ENCODE measurements at regions not wholly inside any gene's neighbourhood (a gene's known extent, or its start where the extent isn't known, plus 50 kb on each side); places are given as distances from the start of the nearest gene placed in this dataset.

GRCh38 chr2:16303273-16303577 is 362.4 kb downstream of the CYRIA start:
- no peak for TF ChIP-seq CTCF (IDR thresholded peaks at IDR 0.05; ENCODE audit: poor library complexity, severe bottlenecking)
- no peaks in the 10 kb centered on the region for H3K9me3 ChIP-seq (ENCODE audit: severe bottlenecking)
- ATAC-seq (ENCODE audit: low read depth) (no peak), DNase-seq (ENCODE audit: low spot score) (no peak)
- H3K27ac ChIP-seq (ENCODE audit: poor library complexity, severe bottlenecking), result no peak overlapping the region
- no peaks in the 10 kb centered on the region for H3K27me3 ChIP-seq (ENCODE audit: insufficient read depth, poor library complexity, severe bottlenecking)
- H3K4me1 ChIP-seq (ENCODE audit: insufficient read depth, poor library complexity, severe bottlenecking), result no peaks in the 10 kb centered on the region
- H3K4me3 ChIP-seq (ENCODE audit: severe bottlenecking), result no peak overlapping the region
- no peaks in the 10 kb centered on the region for H3K36me3 ChIP-seq (ENCODE audit: low read depth)

- Histone ChIP-seq H3K36me3 (ENCODE audit: low read depth) (no peaks in the 10 kb centered on the region), H3K27me3 (ENCODE audit: insufficient read depth, poor library complexity, severe bottlenecking) (no peaks in the 10 kb centered on the region), H3K27ac (ENCODE audit: poor library complexity, severe bottlenecking) (no peak overlapping the region), H3K9me3 (ENCODE audit: severe bottlenecking) (no peaks in the 10 kb centered on the region), H3K4me1 (ENCODE audit: insufficient read depth, poor library complexity, severe bottlenecking) (no peaks in the 10 kb centered on the region), H3K4me3 (ENCODE audit: severe bottlenecking) (no peak overlapping the region)
- DNase-seq (ENCODE audit: low spot score) (no peak), ATAC-seq (ENCODE audit: low read depth) (no peak)
- TF ChIP-seq CTCF (IDR thresholded peaks at IDR 0.05; ENCODE audit: poor library complexity, severe bottlenecking), result no peak
Observed at GRCh38 chr2:16302431-16303272, 362.3 kb downstream of the MYCN start.

- TF ChIP-seq CTCF (IDR thresholded peaks at IDR 0.05; ENCODE audit: poor library complexity, severe bottlenecking), result no peak
- no peaks in the 10 kb centered on the region for H3K27me3 ChIP-seq (ENCODE audit: insufficient read depth, poor library complexity, severe bottlenecking)
- H3K9me3 ChIP-seq (ENCODE audit: severe bottlenecking), result no peaks in the 10 kb centered on the region
- no peak overlapping the region for H3K4me3 ChIP-seq (ENCODE audit: severe bottlenecking)
- no peak for DNase-seq (ENCODE audit: low spot score)
- no peaks in the 10 kb centered on the region for H3K36me3 ChIP-seq (ENCODE audit: low read depth)
- ATAC-seq (ENCODE audit: low read depth), result no peak
- no peak overlapping the region for H3K27ac ChIP-seq (ENCODE audit: poor library complexity, severe bottlenecking)
- no peaks in the 10 kb centered on the region for H3K4me1 ChIP-seq (ENCODE audit: insufficient read depth, poor library complexity, severe bottlenecking)
Observed at GRCh38 chr2:16301961-16302360, 361.6 kb downstream of the MYCN start.

GRCh38 chr2:16298866-16299265 is 358.5 kb downstream of the MYCN start:
- Histone ChIP-seq H3K27ac (ENCODE audit: poor library complexity, severe bottlenecking) (no peak overlapping the region), H3K36me3 (ENCODE audit: low read depth) (no peaks in the 10 kb centered on the region), H3K27me3 (ENCODE audit: insufficient read depth, poor library complexity, severe bottlenecking) (no peaks in the 10 kb centered on the region), H3K4me1 (ENCODE audit: insufficient read depth, poor library complexity, severe bottlenecking) (no peaks in the 10 kb centered on the region), H3K9me3 (ENCODE audit: severe bottlenecking) (no peaks in the 10 kb centered on the region), H3K4me3 (ENCODE audit: severe bottlenecking) (no peak overlapping the region)
- ATAC-seq (ENCODE audit: low read depth) (no peak; the same call in 2 of the 3 replicates), DNase-seq (ENCODE audit: low spot score) (no peak)
- TF ChIP-seq CTCF (IDR thresholded peaks at IDR 0.05; ENCODE audit: poor library complexity, severe bottlenecking), result no peak

Measured in RWPE2 (cell line).